ENCODE measurements at regions not wholly inside any gene's neighbourhood (a gene's known extent, or its start where the extent isn't known, plus 50 kb on each side); places are given as distances from the start of the nearest gene placed in this dataset.

- TF ChIP-seq CTCF (IDR thresholded peaks at IDR 0.05; ENCODE audit: low read depth, low read length, poor library complexity, severe bottlenecking): no peak
- no peak for TF ChIP-seq EZH2phosphoT487 (IDR thresholded peaks at IDR 0.05; ENCODE audit: borderline replicate concordance, low read length)
Observed at GRCh38 chr12:4031703-4032291, 158.6 kb upstream of the PARP11 start.

Measured in DOHH2 (cell line).